Astrocyte of the hippocampus (primary cell): ENCODE measurements at regions not wholly inside any gene's neighbourhood (a gene's known extent, or its start where the extent isn't known, plus 50 kb on each side); places are given as distances from the start of the nearest gene placed in this dataset.
"Not testable (repeated sequence)": the region's sequence is repeated elsewhere in the genome, so short reads cannot be mapped to it uniquely, and the experiment has no call there.

Experiments
- DNase-seq: peaks from one replicate; pipeline ENCODE4 v3.0.0; 2011; ENCODE audit warnings: low read depth, low spot score

- DNase-seq: no peak
Measured at GRCh38 chr5:34553581-34553980, 102.5 kb upstream of the RAI14 start.

- DNase-seq: no peak
Measured at GRCh38 chr5:34554641-34555040, 101.5 kb upstream of the RAI14 start.

DNA sequence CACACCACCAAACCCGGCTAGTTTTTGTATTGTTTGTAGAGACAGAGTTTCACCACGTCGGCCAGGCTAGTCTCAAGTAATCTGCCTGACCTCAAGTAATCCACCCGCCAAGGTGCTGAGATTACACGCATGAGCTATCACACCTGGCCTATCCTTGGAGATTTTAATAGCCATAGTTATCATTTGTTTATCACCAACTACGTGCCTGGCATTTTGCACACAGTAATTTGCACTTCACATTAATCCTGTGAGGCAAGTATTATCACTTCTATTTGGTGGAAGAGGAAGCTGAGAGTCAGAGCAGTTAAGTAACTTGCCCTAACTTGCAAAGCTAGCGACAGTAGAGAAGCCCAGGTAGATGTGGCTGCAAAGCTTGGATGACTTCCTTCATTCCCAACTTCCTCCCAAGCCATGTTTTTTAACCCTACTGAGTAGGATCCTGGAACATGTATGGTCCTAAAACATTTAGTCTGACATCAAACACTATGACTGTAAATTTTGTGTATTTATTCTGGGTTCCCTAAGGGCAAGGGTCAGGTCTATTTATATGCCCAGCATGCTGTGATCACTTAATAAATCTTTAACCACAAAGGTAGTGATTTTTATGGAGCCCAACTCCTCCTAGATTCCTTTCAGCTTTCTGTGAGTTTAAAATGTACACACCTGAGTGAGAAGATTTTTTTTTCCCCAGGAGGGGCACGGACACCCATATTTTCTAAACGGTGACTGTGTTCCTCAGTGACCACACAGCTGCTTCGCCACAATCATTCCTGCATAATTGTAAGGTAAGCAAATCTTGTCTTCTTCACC, 100.2 kb upstream of the RAI14 start:
- DNase-seq: no peak

DNA sequence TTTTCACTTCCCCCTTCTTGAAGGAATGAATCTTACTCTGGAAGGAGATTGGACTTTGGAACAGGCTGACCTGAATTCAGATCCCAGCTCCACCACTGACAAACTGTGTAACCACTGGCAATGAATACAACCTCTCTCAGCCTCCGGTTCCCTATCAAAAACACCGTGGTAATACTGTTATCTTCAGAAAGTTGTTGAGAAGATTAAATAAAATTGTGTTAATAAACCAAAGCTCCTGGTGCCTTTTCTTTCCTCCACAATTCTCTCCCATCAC, 99.7 kb upstream of the RAI14 start:
- no peak for DNase-seq

GRCh38 chr5:34561581-34561980, 94.5 kb upstream of the RAI14 start:
- not testable (repeated sequence) for DNase-seq

- no peak for DNase-seq
Measured at GRCh38 chr5:34562791-34563190, 93.3 kb upstream of the RAI14 start.

DNA sequence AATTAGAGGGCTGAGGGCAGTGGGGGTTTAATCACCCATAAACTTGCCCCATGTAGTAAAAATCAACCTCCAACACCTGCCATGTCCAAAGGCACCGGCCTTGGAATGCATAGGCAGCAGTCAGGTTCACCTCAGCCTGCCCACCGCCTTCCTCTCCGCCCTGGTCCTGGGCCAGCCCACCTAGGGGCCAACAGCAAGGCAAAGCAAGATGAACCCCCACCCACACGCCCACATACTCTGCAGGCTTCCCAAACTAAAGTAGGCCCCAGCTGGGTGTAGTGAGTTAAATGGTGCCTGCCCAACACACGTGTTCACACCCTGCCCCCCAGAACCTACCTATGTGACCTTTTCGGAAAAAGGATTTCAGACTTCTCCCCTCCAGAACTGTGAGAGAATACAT, 92.9 kb upstream of the RAI14 start:
- no peak for DNase-seq

GRCh38 chr5:34563931-34564709, 92.0 kb upstream of the RAI14 start:
- DNase-seq: peak; percentile 45

- DNase-seq: no peak
Measured at GRCh38 chr5:34564710-34565235, 91.4 kb upstream of the RAI14 start.

DNA sequence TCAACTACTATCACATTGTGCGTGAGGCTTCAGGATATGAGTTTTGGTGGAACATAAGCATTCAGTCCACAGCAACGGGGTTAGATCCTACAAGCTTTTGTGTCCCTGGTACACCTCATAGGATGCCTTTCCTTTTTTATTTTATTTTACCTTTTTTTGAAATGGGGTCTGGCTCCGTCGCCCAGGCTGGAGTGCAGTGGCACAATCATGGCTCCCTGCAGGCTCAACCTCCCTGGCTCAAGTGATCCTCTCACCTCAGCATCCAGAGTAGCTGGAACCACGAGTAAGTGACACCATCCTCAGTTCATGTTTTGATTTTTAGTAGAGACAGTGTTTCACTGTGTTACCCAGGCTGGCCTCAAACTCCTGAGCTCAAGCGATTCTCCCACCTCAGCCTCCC, 86.0 kb upstream of the RAI14 start:
- DNase-seq: no peak

- peak; percentile 53 for DNase-seq
Measured at GRCh38 chr5:34570721-34571676, 85.1 kb upstream of the RAI14 start.

DNA sequence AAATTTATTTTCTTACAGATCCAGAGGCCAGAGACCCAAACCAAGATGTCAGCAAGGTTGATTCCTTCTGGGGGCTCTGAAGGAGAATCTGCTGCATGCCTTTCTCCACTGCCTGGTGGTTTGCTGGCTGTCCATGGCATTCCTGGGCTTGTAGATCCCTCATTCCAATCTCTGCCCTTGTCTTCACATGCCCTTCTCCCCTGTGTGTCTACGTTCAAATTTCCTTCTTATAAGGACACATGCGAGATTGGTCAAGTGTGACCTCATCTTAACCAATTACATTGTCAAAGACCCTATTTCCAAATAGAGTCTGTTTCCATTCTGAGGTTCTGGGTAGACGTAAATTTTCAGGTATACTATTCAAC, 84.5 kb upstream of the RAI14 start:
- DNase-seq: peak; percentile 53

- no peak for DNase-seq
Measured at GRCh38 chr5:34574936-34575467, 81.1 kb upstream of the RAI14 start.

- no peak for DNase-seq
Measured at GRCh38 chr5:34576891-34577666, 79.0 kb upstream of the RAI14 start.

- no peak for DNase-seq
Measured at GRCh38 chr5:34578962-34579361, 77.2 kb upstream of the RAI14 start.

- peak; percentile 23 for DNase-seq
Measured at GRCh38 chr5:34580983-34581382, 75.1 kb upstream of the RAI14 start.

DNA sequence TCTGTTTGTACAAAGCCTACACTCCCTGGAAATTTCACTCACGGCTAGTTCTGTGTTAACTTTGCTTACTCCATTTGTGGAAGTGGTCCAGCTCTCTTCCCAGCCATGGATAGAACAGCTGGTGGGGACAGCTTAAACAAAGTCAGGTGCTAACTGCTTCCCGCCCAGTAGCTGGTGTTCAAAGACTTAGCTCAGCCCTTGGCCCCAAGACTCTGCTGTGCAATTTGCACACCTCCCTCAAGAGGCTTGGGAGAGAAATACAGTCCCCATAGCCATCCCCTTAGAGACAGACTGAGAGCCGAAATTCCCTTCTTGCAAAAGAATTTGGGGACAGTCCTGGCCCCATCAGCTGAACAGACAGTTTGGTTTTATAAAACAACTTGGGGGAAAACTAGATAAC, 73.8 kb upstream of the RAI14 start:
- no peak for DNase-seq

DNA sequence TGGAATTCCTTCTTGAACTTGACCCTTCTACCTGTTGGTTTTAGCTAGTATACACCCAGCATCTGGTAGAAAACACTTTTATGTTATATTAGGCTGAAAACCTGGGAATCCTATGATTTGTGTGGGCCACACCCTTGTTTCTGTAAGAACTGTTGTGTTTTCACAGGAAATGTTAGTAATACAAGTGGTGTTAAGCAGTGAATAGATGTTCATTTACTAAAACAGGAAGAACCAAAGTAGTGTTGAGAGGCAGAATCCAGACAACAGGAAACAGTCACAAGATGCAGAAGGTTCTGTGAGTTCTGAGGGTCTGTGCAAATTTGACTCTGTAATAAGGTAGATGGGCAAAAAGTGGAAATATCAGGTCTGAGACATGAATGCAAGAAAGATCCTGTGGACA, 73.0 kb upstream of the RAI14 start:
- DNase-seq: no peak

- no peak for DNase-seq
Measured at GRCh38 chr5:34584165-34584564, 72.0 kb upstream of the RAI14 start.

GRCh38 chr5:34585601-34586104, 70.5 kb upstream of the RAI14 start:
- DNase-seq: peak; percentile 60
